ENCODE measurements at regions not wholly inside any gene's neighbourhood (a gene's known extent, or its start where the extent isn't known, plus 50 kb on each side); places are given as distances from the start of the nearest gene placed in this dataset.
"Not testable (repeated sequence)": the region's sequence is repeated elsewhere in the genome, so short reads cannot be mapped to it uniquely, and the experiment has no call there.

DNA sequence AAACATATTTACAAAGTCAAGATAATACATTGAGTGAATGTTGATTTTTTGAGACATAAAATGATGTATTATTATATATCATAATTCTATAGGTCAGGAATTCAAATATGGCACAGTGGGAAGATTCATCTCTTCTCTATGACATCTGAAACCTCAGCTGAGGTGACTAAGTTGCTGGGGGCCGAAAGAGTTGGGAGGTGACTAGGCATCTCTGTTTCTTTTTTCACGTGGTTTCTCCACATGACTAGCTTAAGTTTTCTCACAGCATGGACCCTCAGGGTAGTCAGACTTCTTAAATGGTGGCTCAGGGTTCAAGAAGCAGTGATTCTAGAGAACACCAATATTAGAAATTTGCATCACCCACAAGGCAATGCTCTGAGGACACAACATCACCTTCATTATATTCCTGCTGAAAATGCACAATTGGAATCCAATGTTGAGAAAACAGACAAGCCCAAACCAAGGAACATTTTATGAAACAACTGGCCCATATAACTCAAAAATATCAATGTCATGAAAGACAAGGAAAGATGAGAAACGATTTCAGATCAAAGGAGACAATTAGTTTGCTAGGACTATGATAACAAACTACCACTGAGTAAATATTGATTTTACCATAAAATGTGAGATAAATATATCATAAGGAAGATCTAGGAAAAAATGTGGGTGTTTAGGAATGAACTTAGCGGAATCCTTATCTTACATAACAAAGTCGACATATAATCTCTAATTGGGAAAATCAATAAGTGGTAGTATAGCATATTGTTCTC is 273.3 kb upstream of the IRAK1BP1 start:
- no peak for DNase-seq (ENCODE audit: low spot score)

DNA sequence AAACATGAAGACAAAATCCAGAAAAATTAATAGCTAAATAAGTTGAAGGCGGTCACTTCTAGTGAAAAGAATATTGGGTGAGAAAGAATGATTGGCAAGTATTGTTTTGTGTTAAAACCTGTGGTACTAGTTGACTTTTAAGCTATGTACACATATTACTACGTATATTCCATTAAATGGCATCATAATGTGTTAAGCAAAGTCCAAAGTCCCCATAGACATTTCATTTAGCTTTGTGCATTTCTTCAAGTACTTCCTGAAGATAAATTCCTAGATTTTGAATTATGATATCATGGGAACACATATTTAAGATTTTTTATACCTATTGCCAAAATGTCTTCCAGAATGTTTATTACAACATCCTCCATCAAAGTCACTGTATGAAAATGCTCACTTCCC is 272.7 kb upstream of the IRAK1BP1 start:
- no peak for DNase-seq (ENCODE audit: low spot score)

DNA sequence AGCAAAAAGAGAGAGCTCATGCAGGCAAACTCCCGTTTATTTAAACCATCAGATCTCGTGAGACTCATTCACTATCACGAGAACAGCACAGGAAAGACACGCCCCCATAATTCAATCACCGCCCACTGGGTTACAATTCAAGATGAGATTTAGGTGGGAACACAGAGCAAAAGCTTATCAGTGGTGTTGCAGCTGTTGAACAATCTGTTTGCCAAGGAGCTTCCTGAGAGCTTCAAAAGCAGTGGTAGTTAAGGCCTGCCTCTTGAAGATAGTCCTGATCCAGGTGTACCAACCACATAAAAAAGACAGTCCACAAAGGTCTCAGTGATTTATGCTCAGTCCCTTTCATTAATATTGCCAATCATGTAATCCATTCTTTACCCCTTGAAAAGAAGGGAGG is 269.4 kb upstream of the IRAK1BP1 start:
- no peak for DNase-seq (ENCODE audit: low spot score)

DNA sequence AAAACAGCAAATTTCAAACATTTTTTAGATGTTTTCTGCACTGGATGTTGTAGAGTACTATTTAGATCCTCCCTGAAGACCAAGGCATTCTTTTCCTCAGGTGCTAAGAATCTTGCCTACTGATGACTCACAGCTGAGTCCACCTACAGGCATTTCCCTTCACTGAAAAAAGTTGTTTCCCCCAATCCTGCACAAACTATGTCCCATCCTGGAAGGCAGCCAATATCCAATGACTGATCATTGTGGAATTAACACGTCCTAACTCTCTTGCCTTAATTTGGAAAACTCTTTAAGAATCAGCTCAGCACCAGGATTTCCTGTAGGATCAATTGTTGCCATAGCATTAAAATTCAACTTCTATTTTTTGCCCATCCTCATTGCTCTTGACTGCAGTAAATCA is 268.4 kb upstream of the IRAK1BP1 start:
- DNase-seq (ENCODE audit: low spot score), result no peak

DNA sequence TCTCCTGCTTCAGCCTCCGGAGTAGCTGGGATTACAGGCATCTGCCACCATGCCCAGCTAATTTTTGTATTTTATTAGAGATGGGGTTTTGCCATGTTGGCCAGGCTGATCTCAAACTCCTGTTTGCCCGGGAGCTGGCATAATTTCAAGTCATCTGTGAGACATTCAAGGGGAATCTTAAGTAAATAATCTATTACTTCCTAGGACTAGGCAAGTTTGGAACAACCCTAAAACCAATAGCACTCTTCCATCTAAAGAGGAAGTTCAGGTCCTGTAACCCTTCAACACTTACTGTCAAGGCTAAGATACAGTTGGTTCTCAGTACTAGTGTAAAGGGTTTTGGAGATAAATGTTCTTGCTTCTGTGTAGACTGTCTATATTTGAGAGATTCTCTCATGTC is 267.8 kb upstream of the IRAK1BP1 start:
- DNase-seq (ENCODE audit: low spot score), result no peak

DNA sequence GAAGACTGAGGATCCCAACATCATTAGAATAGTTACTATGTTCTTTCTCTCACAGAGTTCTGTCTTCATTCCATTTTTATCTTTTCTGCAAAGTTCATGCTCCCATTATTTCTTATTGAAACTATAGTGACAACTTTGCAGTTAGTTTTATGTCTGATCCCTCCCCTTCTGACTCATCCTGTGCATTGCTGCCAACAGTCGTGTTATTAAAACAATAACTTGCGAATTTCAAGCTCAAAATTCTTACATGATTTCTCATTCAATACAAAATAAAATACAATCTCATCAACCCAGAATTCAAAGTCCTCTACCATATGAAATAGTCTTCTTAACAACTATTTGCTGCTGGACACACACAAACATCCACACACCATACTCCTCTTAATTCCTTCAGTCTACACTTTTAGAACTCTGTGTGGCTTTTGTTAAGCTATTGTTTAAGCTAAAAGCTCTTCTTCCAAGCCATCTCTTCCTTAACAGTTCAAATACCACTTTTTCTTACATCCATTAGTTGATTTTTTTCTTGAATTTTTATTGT is 261.4 kb upstream of the IRAK1BP1 start:
- no peak for DNase-seq (ENCODE audit: low spot score)

DNA sequence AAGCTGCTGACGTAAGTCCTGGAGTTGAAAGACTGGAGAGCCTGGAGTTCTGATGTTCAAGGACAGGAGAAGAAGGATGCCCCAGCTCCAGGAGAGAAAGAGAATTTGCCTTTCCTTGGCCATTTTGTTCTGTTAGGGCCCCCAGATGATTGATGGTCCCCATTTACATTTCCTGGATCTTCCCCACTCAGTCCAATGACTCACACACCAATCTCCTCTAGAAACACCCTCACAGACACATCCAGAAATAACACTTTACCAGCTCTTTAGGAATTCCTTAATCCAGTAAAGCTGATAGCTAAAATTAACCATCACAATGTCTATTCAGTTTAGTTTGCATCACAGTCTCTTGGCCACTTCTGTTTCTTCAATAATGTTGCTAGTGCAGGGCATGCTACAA is 260.2 kb upstream of the IRAK1BP1 start:
- no peak for DNase-seq (ENCODE audit: low spot score)

DNA sequence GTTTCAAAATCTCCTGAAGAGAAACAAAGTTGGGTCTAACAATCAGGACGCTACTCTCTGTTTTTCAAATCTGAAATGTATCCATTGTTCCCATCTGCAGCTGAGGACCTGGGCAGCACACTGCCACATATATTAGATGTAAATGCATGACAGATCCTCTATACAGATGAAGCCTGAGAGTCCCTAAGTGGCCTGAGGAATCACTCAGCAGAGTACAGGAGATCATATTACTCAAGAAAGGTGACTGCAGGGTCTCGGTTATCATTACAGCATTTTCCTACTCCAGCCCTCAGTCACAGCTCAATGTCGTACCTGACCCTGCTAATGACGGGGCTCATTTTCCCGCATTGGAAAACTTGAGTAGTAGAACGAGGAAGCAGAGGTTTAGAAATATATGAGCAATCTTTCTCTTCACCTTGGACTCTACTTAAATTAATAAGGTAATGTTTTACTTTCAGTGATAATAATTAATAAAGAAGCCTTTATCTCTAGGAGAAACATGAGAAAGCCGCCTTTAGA is 256.2 kb upstream of the IRAK1BP1 start:
- no peak for DNase-seq (ENCODE audit: low spot score)

DNA sequence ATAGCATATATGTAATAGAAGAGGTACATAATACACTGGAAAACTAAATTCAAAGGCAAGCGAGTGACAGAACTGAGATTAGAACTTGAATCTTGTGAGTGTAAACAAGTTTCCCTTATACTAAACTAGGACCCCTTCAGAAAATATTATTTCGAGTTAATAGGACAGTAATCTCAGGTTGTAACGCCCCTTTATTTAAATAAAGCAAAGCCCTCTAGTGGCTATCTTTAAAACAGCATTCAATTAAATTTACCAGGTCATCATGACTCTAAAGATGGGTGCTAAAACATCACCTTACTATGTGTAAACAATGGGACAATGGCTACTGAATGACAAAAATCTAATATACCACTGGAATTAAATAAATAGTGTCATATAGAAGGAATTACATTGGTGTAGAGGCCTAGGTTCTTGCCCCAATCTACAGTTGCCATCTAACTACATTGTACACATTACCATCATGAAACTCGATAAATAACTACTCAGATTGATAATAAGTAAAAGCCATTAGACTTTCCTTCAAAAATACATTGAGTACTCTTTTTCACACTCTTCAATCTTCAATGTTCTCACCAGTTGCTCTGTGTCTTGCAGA is 255.4 kb upstream of the IRAK1BP1 start:
- peak; percentile 30 for DNase-seq (ENCODE audit: low spot score)

DNA sequence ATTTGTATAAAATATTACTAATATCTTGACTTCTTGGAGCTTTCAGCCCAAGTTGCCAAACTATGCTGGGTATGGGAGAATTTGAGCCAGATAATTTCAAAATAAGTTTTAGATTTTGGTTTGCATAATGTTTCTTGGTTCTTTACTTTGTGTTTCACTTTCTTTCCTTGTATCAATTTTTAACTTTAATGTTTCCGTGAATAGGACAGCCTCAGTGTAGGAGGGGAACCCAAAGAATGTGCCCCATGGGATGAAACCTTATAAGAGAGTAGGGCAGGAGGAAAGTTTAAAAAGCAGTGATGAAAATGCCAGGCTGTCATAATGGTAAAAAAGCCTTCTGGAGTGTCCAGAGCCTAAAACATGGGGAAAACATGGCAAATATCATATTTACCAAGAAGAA is 252.4 kb upstream of the IRAK1BP1 start:
- DNase-seq (ENCODE audit: low spot score), result no peak

DNA sequence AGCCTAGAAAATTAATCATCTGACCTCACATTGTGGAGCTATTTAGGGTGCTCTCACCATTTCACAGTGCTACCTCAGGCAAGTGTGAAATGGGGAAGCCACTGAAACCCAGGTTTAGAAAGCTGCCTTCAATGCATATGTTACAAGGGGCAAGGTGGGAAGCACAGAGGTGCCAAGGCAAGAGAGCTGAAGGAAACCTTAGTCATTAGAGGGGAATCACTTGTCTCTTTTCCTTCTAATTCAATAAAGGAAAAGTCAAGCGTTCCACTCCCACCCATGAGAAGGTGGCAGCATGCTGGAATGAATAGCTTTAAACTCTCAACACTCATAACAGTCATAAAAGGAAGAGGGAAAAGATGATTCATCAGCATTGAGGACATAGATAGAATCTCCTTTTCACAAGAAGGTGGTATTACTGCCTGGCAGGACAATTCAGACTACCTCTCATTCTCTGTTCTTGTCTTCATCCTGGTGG is 251.9 kb upstream of the IRAK1BP1 start:
- no peak for DNase-seq (ENCODE audit: low spot score)

DNA sequence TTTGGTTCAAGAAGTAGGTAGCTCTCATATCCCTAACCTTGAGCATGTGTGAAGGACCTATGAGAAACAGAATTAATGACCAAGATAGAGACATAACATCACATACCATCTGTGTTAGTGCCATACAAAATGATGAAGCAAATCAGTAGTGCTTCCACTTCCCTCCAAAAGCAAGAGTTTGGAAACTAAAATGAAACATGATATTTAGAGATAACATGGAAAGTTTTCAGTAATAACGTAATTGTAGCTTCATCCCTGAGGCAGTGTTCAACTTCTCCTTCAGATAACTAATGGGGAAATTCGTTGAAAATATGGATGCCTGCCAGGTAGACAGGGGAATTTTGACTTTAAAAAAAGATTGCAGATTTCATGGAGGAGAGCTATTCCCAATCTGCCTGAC is 248.4 kb upstream of the IRAK1BP1 start:
- no peak for DNase-seq (ENCODE audit: low spot score)

DNA sequence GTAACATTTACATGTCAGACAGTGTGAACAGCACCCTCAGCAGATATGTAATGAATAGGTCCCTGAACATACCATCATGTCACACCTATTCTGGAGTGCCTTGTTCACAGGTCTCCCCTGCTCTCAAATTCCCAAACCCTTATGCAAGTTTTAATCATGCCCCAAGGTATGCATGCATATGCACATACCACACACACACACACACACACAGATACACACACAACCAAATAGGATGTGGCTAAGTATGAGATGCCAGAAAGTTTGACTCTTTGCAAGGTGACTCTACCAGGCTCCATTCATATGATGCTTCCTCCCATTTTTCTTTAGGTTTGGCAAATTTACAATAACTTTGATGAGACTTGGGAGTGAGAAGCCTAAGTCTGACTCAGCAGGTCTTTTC is 243.8 kb upstream of the IRAK1BP1 start:
- no peak for DNase-seq (ENCODE audit: low spot score)

DNA sequence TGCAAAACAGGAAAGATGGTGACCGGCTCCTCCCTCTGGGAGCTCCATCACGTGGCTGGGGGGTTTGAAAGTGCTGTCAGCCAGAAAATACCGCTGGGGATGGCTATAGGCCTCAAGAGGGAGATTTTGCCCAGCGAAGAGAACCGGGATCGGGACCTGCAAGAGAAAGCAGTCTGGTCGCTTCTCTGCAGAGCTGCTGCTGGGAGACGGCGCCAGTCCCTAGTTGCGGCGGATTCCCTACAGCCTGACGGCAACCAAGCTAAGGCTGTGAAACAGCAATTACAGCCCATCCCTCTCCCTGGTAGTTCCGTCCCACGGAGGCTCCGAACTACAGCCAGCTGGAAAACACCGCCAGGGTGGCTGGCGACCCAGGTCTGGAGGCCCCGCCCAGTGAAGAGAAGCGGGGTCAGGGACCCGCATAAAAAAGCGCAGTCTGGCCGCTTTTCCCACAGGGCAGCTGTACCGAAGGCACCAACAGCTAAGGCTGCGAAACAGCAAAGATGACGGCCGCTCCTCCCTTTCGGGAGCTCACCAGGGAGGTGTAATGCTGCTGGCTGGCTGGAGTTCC is 238.1 kb upstream of the IRAK1BP1 start:
- no peak for DNase-seq (ENCODE audit: low spot score)

DNA sequence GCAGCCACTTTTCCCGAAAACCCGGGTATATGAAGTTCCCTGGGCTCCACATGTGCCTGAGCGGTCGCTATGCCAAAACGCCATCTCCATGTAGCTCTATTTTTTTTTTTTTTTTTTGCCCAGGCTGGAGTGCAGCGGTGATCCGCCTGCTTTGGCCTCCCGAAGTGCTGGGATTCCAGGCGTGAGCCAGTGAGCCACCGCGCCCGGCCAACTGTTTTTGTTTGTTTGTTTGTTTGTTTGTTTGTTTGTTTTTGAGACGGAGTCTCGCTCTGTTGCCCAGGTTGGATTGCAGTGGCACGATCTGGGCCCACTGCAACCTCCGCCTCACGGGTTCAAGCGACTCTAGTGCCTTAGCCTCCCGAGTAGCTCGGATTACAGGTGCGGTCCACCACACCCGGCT is 237.5 kb upstream of the IRAK1BP1 start:
- DNase-seq (ENCODE audit: low spot score), result no peak

DNA sequence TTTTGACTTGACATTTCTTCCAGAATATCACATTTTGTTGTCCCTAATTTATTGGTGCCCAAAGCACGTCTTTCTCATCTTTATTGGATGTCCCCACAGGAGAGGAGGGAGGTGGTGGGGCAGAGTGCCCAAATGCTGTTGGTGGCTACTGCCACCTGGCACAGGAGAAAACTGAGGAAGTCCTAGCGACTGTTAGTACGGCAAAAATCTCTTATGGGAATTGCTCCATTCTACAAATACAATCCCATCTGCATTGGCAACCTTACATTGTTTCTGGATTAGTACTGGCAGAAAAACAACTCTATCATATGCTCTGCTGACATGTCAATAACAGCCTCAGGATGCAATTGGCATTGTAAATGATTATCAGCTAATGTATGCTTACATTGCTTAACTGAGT is 235.4 kb upstream of the IRAK1BP1 start:
- no peak for DNase-seq (ENCODE audit: low spot score)

DNA sequence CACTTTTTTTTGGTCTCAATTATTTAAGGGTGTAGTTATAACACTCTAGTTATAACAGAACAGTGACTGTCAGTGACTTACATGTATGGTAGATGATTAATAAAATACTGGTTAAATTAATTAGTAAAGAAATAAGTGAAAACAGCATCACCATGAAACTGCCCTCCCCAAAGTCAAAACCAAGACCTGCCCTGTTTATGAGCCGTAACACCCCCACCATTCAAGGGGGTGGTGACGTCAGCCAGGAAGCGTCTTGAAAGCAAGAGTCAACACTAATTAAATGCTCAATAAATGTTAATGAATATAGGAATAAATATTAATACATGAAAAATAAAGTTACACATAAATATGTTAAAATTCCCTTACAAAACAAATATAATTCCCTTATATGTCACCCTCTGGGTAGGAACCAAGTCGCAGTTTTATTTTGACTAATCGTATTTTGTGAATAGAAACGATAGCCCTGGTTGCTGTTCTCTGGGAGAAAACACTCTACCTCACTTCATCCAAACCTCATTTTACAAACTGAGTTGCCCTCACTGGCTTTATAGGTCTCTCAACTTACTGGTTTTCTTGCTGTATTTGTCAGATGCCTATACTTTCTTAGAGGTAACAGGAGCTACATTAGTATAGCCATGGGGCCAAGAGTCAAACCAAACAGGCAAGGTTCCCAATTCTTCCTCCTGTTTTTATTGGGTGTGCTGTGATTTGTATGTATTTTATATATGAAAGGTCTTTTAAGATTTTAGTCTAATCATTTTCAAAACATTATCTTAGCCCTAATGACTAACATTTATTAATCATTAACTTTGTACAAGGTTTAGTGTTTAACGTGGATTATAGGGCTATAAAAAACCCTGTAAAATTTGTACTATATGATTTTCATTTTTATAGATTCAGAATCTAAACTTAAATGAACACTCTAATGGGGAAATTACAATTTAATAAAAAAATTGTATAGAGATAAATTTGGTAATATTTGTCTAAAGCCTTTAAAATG is 227.9 kb upstream of the IRAK1BP1 start:
- DNase-seq (ENCODE audit: low spot score), result no peak

DNA sequence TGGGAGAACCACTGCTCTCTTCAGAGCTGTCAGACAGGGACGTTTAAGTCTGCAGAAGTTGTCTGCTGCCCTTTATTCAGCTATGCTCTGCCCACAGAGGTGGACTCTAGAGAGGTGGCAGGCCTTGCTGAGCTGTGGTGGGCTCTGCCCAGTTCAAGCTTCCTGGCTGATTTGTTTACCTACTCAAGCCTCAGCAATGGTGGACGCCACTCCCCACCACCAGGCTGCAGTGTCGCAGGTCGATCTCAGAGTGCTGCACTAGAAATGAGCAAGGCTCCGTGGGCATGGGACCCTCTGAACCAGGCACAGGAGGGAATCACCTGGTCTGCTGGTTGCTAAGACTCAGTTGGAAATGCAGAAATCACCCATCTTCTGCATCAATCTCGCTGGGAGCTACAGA is 223.4 kb upstream of the IRAK1BP1 start:
- not testable (repeated sequence) for DNase-seq (ENCODE audit: low spot score)

DNA sequence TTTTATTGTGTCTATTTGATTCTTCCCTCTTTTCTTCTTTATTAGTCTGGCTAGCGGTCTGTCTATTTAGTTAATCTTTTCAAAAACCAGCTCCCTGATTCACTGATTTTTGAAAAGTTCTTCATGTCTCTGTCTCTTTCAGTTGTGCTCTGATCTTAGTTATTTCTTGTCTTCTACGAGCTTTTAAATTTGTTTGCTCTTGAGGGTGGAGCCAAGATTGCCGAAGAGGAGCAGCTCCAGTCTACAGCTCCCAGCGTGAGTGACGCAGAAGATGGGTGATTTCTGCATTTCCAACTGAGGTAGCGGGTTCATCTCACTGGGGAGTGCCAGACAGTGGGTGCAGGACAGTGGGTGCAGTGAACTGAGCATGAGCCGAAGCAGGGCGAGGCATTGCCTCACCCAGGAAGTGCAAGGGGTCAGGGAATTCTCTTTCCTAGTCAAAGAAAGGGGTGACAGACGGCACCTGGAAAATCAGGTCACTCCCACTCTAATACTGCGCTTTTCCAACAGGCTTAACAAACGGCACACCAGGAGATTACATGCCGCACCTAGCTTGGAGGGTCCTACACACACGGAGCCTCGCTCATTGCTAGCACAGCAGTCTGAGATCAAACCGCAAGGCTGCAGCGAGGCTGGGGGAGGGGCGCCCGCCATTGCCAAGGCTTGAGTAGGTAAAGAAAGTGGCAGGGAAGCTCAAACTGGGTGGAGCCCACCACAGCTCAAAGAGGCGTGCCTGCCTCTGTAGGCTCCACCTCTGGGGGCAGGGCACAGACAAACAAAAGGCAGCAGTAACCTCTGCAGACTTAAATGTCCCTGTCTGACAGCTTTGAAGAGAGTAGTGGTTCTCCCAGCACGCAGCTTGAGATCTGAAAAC is 220.6 kb upstream of the IRAK1BP1 start:
- not testable (repeated sequence) for DNase-seq (ENCODE audit: low spot score)

DNA sequence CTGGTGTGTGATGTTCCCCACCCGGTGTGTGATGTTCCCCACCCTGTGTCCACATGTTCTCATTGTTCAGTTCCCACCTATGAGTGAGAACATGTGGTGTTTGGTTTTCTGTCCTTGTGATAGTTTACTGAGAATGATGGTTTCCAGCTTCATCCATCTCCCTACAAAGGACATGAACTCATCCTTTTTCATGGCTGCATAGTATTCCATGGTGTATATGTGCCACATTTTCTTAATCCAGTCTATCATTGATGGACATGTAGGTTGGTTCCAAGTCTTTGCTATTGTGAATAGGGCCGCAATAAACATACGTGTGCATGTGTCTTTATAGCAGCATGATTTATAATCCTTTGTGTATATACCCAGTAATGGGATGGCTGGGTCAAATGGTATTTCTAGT is 201.5 kb upstream of the IRAK1BP1 start:
- not testable (repeated sequence) for DNase-seq (ENCODE audit: low spot score)

DNA sequence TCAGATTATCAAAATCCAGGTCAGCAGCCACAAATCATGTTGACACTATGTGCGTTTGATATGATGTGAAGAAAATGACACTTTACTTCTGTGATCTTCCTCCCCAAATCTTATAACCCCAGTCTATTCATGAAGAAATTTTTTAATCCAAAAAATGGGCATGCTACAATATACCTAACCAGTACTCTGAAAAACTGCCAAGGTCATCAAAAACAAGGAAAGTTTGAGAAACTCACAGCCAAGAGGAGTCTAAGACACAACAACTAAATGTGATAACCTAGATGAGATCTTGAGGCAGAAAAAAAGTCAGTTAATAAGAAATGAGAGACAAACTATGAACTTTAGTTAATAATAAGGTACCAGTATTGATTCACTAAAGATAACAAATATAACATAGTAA is 200.6 kb upstream of the IRAK1BP1 start:
- no peak for DNase-seq (ENCODE audit: low spot score)

Measured in COLO829 (cell line).